ENCODE measurements at regions not wholly inside any gene's neighbourhood (a gene's known extent, or its start where the extent isn't known, plus 50 kb on each side); places are given as distances from the start of the nearest gene placed in this dataset.
A peak's percentile ranks its signal among the peaks of the same experiment; 100 is the strongest.

- Histone ChIP-seq H3K9me3 (ENCODE audit: control insufficient read depth, insufficient read depth, low read length) (no peaks in the 10 kb centered on the region), H3K27me3 (ENCODE audit: control insufficient read depth, insufficient read depth, low read length) (no peaks in the 10 kb centered on the region), H3K4me3 (ENCODE audit: low read depth, low read length) (no peak overlapping the region), H3K27ac (ENCODE audit: low read depth, low read length) (no peak overlapping the region), H3K36me3 (ENCODE audit: control insufficient read depth, insufficient read depth, low read length) (no peaks in the 10 kb centered on the region), H3K4me1 (ENCODE audit: control insufficient read depth, insufficient read depth, low read length) (no peaks in the 10 kb centered on the region)
- 87% methylated on average over 3 of the region's 6 CpGs for WGBS (ENCODE audit: insufficient coverage)
- no peak for DNase-seq (ENCODE audit: low read depth in 4 of 6, low spot score in 6 of 6)
Observed at GRCh38 chr10:29033311-29033940, 255.4 kb upstream of the LYZL1 start.

GRCh38 chr10:29034592-29034991 is 254.3 kb upstream of the LYZL1 start:
- Histone ChIP-seq H3K27me3 (ENCODE audit: control insufficient read depth, insufficient read depth, low read length) (no peaks in the 10 kb centered on the region), H3K4me1 (ENCODE audit: control insufficient read depth, insufficient read depth, low read length) (no peaks in the 10 kb centered on the region), H3K4me3 (ENCODE audit: low read depth, low read length) (no peak overlapping the region), H3K9me3 (ENCODE audit: control insufficient read depth, insufficient read depth, low read length) (no peaks in the 10 kb centered on the region), H3K36me3 (ENCODE audit: control insufficient read depth, insufficient read depth, low read length) (no peaks in the 10 kb centered on the region), H3K27ac (ENCODE audit: low read depth, low read length) (no peak overlapping the region)
- DNase-seq (ENCODE audit: low read depth in 4 of 6, low spot score in 6 of 6), result no peak
- WGBS (ENCODE audit: insufficient coverage), result 44% methylated on average over 2 of the region's 5 CpGs

- no peaks in the 10 kb centered on the region for H3K27me3 ChIP-seq (ENCODE audit: control insufficient read depth, insufficient read depth, low read length)
- no peak for DNase-seq (ENCODE audit: low read depth in 4 of 6, low spot score in 6 of 6)
- H3K4me1 ChIP-seq (ENCODE audit: control insufficient read depth, insufficient read depth, low read length), result no peaks in the 10 kb centered on the region
- no peaks in the 10 kb centered on the region for H3K9me3 ChIP-seq (ENCODE audit: control insufficient read depth, insufficient read depth, low read length)
- no peak overlapping the region for H3K27ac ChIP-seq (ENCODE audit: low read depth, low read length)
- WGBS (ENCODE audit: insufficient coverage), result 100% methylated on average over 1 of the region's 2 CpGs
- no peaks in the 10 kb centered on the region for H3K36me3 ChIP-seq (ENCODE audit: control insufficient read depth, insufficient read depth, low read length)
- no peak overlapping the region for H3K4me3 ChIP-seq (ENCODE audit: low read depth, low read length)
Observed at GRCh38 chr10:29035721-29036120, 253.1 kb upstream of the LYZL1 start.

GRCh38 chr10:29037348-29038113 is 251.3 kb upstream of the LYZL1 start:
- Histone ChIP-seq H3K36me3 (ENCODE audit: control insufficient read depth, insufficient read depth, low read length) (no peaks in the 10 kb centered on the region), H3K4me1 (ENCODE audit: control insufficient read depth, insufficient read depth, low read length) (no peaks in the 10 kb centered on the region), H3K27me3 (ENCODE audit: control insufficient read depth, insufficient read depth, low read length) (no peaks in the 10 kb centered on the region), H3K9me3 (ENCODE audit: control insufficient read depth, insufficient read depth, low read length) (no peaks in the 10 kb centered on the region), H3K4me3 (ENCODE audit: low read depth, low read length) (no peak overlapping the region), H3K27ac (ENCODE audit: low read depth, low read length) (no peak overlapping the region)
- no peak for DNase-seq (ENCODE audit: low read depth in 4 of 6, low spot score in 6 of 6)
- 100% methylated on average over 5 of the region's 12 CpGs for WGBS (ENCODE audit: insufficient coverage)

GRCh38 chr10:29039091-29039490 is 249.8 kb upstream of the LYZL1 start:
- Histone ChIP-seq H3K27ac (ENCODE audit: low read depth, low read length) (no peak overlapping the region), H3K4me1 (ENCODE audit: control insufficient read depth, insufficient read depth, low read length) (no peaks in the 10 kb centered on the region), H3K27me3 (ENCODE audit: control insufficient read depth, insufficient read depth, low read length) (no peaks in the 10 kb centered on the region), H3K9me3 (ENCODE audit: control insufficient read depth, insufficient read depth, low read length) (no peaks in the 10 kb centered on the region), H3K4me3 (ENCODE audit: low read depth, low read length) (no peak overlapping the region), H3K36me3 (ENCODE audit: control insufficient read depth, insufficient read depth, low read length) (no peaks in the 10 kb centered on the region)
- 89% methylated on average over 5 of the region's 5 CpGs for WGBS (ENCODE audit: insufficient coverage)
- peak in 1 of 6 donors; percentile 10 for DNase-seq (ENCODE audit: low read depth in 4 of 6, low spot score in 6 of 6)

- no CpG with 5 or more reads among the region's 2 CpGs for WGBS (ENCODE audit: insufficient coverage)
- Histone ChIP-seq H3K27me3 (ENCODE audit: control insufficient read depth, insufficient read depth, low read length) (no peaks in the 10 kb centered on the region), H3K9me3 (ENCODE audit: control insufficient read depth, insufficient read depth, low read length) (no peaks in the 10 kb centered on the region), H3K4me1 (ENCODE audit: control insufficient read depth, insufficient read depth, low read length) (no peaks in the 10 kb centered on the region), H3K27ac (ENCODE audit: low read depth, low read length) (no peak overlapping the region), H3K36me3 (ENCODE audit: control insufficient read depth, insufficient read depth, low read length) (no peaks in the 10 kb centered on the region), H3K4me3 (ENCODE audit: low read depth, low read length) (no peak overlapping the region)
- peak in 1 of 6 donors; percentile 52 for DNase-seq (ENCODE audit: low read depth in 4 of 6, low spot score in 6 of 6)
Observed at GRCh38 chr10:29039677-29040189, 249.1 kb upstream of the LYZL1 start.

- DNase-seq (ENCODE audit: low read depth in 4 of 6, low spot score in 6 of 6), result peak in 2 of 6 donors; percentile 43 to 76
- 32% methylated on average over 4 of the region's 7 CpGs for WGBS (ENCODE audit: insufficient coverage)
- H3K27ac ChIP-seq (ENCODE audit: low read depth, low read length), result no peak overlapping the region
- no peak overlapping the region for H3K4me3 ChIP-seq (ENCODE audit: low read depth, low read length)
- no peaks in the 10 kb centered on the region for H3K9me3 ChIP-seq (ENCODE audit: control insufficient read depth, insufficient read depth, low read length)
- no peaks in the 10 kb centered on the region for H3K27me3 ChIP-seq (ENCODE audit: control insufficient read depth, insufficient read depth, low read length)
- no peaks in the 10 kb centered on the region for H3K4me1 ChIP-seq (ENCODE audit: control insufficient read depth, insufficient read depth, low read length)
- H3K36me3 ChIP-seq (ENCODE audit: control insufficient read depth, insufficient read depth, low read length), result no peaks in the 10 kb centered on the region
Observed at GRCh38 chr10:29041616-29042015, 247.3 kb upstream of the LYZL1 start.

GRCh38 chr10:29048506-29048905 is 240.4 kb upstream of the LYZL1 start:
- no peaks in the 10 kb centered on the region for H3K27me3 ChIP-seq (ENCODE audit: control insufficient read depth, insufficient read depth, low read length)
- no CpG with 5 or more reads among the region's 1 CpG for WGBS (ENCODE audit: insufficient coverage)
- H3K4me3 ChIP-seq (ENCODE audit: low read depth, low read length), result no peak overlapping the region
- H3K36me3 ChIP-seq (ENCODE audit: control insufficient read depth, insufficient read depth, low read length), result no peaks in the 10 kb centered on the region
- no peaks in the 10 kb centered on the region for H3K9me3 ChIP-seq (ENCODE audit: control insufficient read depth, insufficient read depth, low read length)
- no peak overlapping the region for H3K27ac ChIP-seq (ENCODE audit: low read depth, low read length)
- H3K4me1 ChIP-seq (ENCODE audit: control insufficient read depth, insufficient read depth, low read length), result no peaks in the 10 kb centered on the region
- DNase-seq (ENCODE audit: low read depth in 4 of 6, low spot score in 6 of 6), result no peak

GRCh38 chr10:29050081-29050480 is 238.8 kb upstream of the LYZL1 start:
- Histone ChIP-seq H3K9me3 (ENCODE audit: control insufficient read depth, insufficient read depth, low read length) (no peaks in the 10 kb centered on the region), H3K4me1 (ENCODE audit: control insufficient read depth, insufficient read depth, low read length) (no peaks in the 10 kb centered on the region), H3K27me3 (ENCODE audit: control insufficient read depth, insufficient read depth, low read length) (no peaks in the 10 kb centered on the region), H3K36me3 (ENCODE audit: control insufficient read depth, insufficient read depth, low read length) (no peaks in the 10 kb centered on the region), H3K27ac (ENCODE audit: low read depth, low read length) (no peak overlapping the region), H3K4me3 (ENCODE audit: low read depth, low read length) (no peak overlapping the region)
- no CpG with 5 or more reads among the region's 3 CpGs for WGBS (ENCODE audit: insufficient coverage)
- DNase-seq (ENCODE audit: low read depth in 4 of 6, low spot score in 6 of 6), result no peak

- no peak overlapping the region for H3K27ac ChIP-seq (ENCODE audit: low read depth, low read length)
- H3K9me3 ChIP-seq (ENCODE audit: control insufficient read depth, insufficient read depth, low read length), result no peaks in the 10 kb centered on the region
- no peaks in the 10 kb centered on the region for H3K36me3 ChIP-seq (ENCODE audit: control insufficient read depth, insufficient read depth, low read length)
- no peak overlapping the region for H3K4me3 ChIP-seq (ENCODE audit: low read depth, low read length)
- no peaks in the 10 kb centered on the region for H3K4me1 ChIP-seq (ENCODE audit: control insufficient read depth, insufficient read depth, low read length)
- WGBS (ENCODE audit: insufficient coverage), result no CpG with 5 or more reads among the region's 2 CpGs
- no peaks in the 10 kb centered on the region for H3K27me3 ChIP-seq (ENCODE audit: control insufficient read depth, insufficient read depth, low read length)
- no peak for DNase-seq (ENCODE audit: low read depth in 4 of 6, low spot score in 6 of 6)
Observed at GRCh38 chr10:29055101-29055500, 233.8 kb upstream of the LYZL1 start.

All from spinal cord (tissue), 9 donors.